ENCODE measurements at regions not wholly inside any gene's neighbourhood (a gene's known extent, or its start where the extent isn't known, plus 50 kb on each side); places are given as distances from the start of the nearest gene placed in this dataset.

DNA sequence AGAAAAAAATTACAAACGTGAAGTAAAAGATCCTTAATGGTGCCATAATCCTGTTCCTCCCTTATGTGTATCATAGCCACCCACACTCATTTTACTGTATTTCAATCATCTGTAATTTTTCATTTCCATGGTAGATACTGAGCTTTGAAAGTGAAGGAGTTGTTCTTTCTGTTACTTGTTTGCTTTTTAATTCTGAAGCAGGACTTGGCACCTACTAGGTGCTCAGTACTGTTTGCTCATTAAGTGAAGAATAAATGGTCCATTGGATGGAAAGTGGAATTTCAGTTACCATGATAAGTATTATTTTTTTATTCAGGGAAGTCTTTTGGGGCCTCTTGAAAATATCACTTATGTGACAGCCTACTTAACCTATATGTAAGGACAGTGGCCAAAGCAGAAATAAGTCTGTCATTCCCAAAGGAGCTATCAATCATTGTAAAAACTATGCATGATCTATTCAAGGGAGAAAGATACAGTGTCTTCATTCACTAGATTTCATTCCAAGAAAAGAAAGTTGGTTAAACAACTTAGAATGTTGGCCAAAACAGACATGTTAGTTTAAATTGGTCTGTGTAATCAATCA, 1244.4 kb upstream of the SEL1L start:
- DNase-seq (ENCODE audit: low spot score): no peak
- TF ChIP-seq, protein P1, sequence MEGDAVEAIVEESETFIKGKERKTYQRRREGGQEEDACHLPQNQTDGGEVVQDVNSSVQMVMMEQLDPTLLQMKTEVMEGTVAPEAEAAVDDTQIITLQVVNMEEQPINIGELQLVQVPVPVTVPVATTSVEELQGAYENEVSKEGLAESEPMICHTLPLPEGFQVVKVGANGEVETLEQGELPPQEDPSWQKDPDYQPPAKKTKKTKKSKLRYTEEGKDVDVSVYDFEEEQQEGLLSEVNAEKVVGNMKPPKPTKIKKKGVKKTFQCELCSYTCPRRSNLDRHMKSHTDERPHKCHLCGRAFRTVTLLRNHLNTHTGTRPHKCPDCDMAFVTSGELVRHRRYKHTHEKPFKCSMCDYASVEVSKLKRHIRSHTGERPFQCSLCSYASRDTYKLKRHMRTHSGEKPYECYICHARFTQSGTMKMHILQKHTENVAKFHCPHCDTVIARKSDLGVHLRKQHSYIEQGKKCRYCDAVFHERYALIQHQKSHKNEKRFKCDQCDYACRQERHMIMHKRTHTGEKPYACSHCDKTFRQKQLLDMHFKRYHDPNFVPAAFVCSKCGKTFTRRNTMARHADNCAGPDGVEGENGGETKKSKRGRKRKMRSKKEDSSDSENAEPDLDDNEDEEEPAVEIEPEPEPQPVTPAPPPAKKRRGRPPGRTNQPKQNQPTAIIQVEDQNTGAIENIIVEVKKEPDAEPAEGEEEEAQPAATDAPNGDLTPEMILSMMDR (IDR thresholded peaks at IDR 0.05; ENCODE audit: borderline replicate concordance, control extremely low read depth, extremely low read depth, insufficient read depth, missing control alignments): no peak
- in situ Hi-C loops (cut with MboI; ENCODE audit: low sequenced_read_pairs, unreplicated experiment): no loop called here

DNA sequence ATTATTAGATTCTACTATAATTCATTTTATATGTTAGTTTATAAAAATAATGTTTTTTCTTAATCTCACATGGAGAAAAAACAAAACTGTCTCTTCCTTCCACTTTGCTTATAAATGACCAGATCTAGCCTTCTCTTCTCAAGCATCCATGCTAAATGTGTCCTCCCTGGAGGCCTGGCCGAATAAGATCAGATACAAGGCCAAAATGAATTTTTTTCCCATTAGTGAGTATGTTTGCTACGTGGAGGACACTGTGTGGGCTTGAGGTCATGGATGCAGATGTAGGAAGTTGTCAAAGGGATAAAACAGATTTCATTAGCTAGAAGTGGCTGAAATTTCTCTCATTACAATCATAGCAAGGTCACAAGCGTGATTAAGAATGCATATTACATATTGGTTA, 1244.9 kb upstream of the SEL1L start:
- DNase-seq (ENCODE audit: low spot score): no peak
- in situ Hi-C loops (cut with MboI; ENCODE audit: low sequenced_read_pairs, unreplicated experiment): no loop called here
- TF ChIP-seq, protein P1 (IDR thresholded peaks at IDR 0.05; ENCODE audit: borderline replicate concordance, control extremely low read depth, extremely low read depth, insufficient read depth, missing control alignments): no peak

DNA sequence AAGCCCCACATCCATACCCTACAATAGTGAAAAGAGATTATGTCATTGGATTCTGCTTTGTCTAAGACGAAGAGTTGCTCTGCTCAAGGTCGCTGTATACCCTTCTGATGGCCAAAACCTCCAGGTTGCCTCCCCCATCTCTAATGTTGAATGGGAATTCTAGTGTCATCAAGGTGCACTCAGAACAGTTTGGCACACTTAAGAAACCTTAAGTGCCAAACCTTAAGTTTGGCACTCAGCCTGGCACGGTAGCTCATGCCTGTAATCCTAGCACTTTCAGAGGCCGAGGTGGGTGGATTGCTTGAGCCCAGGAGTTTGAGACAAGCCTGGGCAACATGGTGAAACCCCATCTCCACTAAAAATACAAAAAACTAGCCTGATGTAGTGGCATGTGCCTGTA, 1245.6 kb upstream of the SEL1L start:
- no peak for DNase-seq (ENCODE audit: low spot score)
- TF ChIP-seq, protein P1 (IDR thresholded peaks at IDR 0.05; ENCODE audit: borderline replicate concordance, control extremely low read depth, extremely low read depth, insufficient read depth, missing control alignments): no peak
- in situ Hi-C loops (cut with MboI; ENCODE audit: low sequenced_read_pairs, unreplicated experiment): no loop called here

DNA sequence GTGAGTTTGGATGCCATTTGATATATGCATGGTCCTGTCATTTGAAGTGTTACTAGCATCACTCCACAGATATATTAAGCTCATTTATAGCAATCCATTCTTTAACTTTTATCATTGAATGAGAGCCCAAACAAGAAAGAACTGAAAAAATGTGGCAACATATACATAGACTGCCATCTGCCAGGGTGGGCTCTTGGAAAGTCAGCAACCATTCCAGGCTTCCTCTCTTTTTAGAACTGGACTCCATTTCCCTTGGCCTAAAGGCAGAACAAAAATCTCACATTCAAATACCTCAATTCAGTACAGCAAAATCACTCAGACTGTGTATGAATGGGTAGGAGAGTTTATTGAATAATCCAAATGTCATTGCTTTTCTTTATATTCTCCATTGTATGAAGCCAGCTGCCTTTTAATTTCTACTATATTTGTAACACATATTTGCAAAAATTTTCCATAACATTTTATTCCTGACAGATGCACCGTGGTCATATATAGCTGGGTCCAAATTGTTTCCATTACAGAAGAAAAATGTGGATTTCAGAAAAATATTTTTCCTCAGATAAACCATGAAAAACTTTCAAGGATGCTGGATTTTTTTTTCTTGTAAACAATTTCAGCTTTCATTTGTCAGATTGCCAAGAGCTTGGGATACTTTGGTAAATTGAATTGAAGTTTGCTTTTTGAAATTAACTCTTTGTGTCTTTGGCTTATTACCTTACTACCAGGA, 1252.3 kb upstream of the SEL1L start:
- in situ Hi-C loops (cut with MboI; ENCODE audit: low sequenced_read_pairs, unreplicated experiment): no loop called here
- TF ChIP-seq, protein P1 (IDR thresholded peaks at IDR 0.05; ENCODE audit: borderline replicate concordance, control extremely low read depth, extremely low read depth, insufficient read depth, missing control alignments): no peak
- DNase-seq (ENCODE audit: low spot score): no peak

DNA sequence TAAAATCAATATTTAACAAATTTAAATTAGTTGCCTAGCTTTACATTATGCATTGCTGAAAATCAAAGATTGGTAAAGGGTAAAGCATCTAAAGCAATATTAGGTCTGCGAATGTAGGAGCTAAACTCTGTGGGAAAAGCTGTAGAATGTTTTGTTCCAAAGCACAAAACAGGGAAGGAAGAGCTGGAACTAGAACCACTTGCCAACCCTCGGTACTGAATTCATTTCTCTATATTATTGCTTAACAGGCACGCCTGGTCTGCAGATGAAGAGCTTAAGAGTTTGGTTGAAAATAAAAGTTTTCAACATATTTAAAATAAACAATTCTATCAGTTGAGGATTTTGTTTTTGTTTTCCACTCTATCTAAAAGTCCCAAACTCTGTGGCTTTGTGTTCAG, 1252.8 kb upstream of the SEL1L start:
- TF ChIP-seq, protein P1 (IDR thresholded peaks at IDR 0.05; ENCODE audit: borderline replicate concordance, control extremely low read depth, extremely low read depth, insufficient read depth, missing control alignments): no peak
- no peak for DNase-seq (ENCODE audit: low spot score)
- in situ Hi-C loops (cut with MboI; ENCODE audit: low sequenced_read_pairs, unreplicated experiment): no loop called here

DNA sequence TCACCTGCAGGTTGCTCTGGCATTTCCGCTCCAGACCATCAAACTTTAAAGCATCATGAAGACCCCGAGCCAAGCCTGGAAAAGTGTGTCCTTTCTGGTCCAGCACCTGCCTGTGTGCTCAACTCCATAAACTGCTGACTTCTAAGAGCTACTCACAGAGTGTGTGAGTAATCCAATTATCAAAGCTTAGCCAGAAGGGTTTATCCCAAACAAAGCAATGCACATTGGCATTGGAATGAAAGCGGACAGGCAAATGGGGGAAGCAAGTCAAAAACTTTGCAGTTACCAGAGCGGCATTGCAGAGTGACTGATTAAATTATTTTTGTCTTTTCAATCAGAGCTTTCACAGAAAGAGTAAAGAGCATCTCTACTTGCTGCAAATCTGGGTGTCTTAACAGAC, 1262.4 kb upstream of the SEL1L start:
- no peak for DNase-seq (ENCODE audit: low spot score)
- in situ Hi-C loops (cut with MboI; ENCODE audit: low sequenced_read_pairs, unreplicated experiment): no loop called here
- TF ChIP-seq, protein P1 (IDR thresholded peaks at IDR 0.05; ENCODE audit: borderline replicate concordance, control extremely low read depth, extremely low read depth, insufficient read depth, missing control alignments): no peak

Data from GM13976 (cell line).